Hematopoietic multipotent progenitor cell treated with erythropoietin and hydrocortisone succinate and interleukin-3 and kit ligand, for 17 days (in vitro differentiated cells): ENCODE measurements at regions not wholly inside any gene's neighbourhood (a gene's known extent, or its start where the extent isn't known, plus 50 kb on each side); places are given as distances from the start of the nearest gene placed in this dataset.
"Not testable (repeated sequence)": the region's sequence is repeated elsewhere in the genome, so short reads cannot be mapped to it uniquely, and the experiment has no call there.

Source experiments
- DNase-seq: peaks from one replicate; pipeline ENCODE4 v3.0.0-alpha.2; 2015; ENCODE audit warnings: low spot score

DNA sequence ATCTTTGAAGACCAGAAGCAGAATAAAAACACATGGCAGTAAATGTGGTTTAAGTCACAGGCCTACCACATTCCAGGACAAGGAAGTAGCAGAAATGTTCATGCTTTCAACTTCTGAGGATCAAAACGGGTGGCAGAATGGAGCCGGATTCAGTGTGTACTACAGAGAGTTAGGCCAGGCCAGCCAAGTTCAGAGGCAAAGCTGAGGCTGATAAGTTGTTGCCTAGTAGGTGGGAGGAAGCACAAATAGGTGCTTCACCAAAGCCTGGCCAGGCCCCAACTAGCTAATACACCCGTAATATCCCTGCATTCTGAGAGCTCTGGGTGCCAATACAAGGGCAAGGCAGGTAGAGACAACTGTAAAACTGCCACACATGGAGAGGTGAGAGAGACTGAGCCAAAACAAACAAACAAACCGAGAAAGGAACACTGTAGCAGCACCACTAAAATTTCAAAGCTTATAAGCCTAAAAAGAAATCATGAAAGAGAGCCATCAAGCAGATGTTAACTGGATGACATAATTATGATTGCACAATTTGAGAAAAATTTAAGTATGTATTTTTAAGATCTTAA, 156.4 kb upstream of the CBLB start:
- no peak for DNase-seq

- no peak for DNase-seq
Observed at GRCh38 chr3:106029954-106030626, 161.3 kb upstream of the CBLB start.

GRCh38 chr3:106030627-106030963, 161.8 kb upstream of the CBLB start:
- no peak for DNase-seq

DNA sequence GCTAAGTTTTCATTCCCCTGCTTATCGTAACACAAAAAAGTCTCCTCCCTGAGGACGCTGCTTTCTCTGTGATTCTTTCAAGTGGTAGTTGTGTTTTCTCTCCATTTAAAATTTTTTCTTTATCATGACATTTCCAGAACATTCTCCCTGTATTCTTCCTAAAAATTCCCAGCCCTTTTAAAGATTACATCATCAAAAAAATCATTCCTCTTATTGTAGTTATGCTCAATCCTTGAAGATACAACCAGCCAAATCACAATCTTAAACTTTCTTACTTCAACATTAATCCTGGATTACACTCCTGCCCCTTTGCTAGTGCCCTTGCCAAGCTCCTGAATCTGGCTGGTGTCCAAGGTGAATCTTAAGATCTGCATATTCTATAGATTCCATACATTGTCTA, 163.7 kb upstream of the CBLB start:
- DNase-seq = no peak

DNA sequence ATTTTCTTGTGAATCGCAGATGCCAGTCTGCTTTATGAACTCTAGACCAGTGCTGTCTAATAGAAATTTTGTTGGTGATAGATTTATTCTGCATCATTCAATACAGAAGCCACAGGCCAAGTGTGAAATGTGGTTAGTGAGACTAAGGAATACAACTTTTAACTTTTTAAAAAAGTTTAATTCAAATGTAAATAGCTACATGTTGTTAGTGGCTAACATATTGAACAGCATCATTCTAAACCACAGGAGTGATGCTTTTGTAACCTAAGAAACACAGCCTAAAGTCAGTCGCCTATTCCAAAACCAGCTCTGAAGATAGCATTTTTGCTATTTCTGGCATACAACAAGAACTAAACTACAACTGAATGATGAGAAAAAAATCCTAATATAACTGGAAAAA, 164.8 kb upstream of the CBLB start:
- no peak for DNase-seq

DNA sequence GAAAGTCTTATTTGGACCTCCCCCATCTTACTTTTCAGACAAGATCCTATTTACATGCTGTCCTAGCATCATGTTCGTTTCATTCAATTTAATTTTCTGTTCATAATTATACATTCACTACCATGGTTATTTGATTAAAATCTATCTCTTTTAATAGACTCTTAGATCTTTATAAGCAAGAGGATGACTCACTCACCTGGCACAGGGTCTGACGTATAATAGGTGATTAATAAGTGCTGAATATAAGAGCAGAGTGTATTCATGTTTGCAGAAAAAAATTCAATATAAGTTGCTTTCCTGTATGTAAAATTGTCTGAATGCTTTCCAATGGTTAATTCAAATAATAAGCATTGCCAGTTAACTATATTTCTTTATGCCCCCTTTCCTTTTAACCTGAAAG, 165.5 kb upstream of the CBLB start:
- no peak for DNase-seq

- DNase-seq = no peak
Observed at GRCh38 chr3:106035619-106036018, 166.8 kb upstream of the CBLB start.

- no peak for DNase-seq
Observed at GRCh38 chr3:106036696-106037095, 167.9 kb upstream of the CBLB start.

- no peak for DNase-seq
Observed at GRCh38 chr3:106047221-106047620, 178.4 kb upstream of the CBLB start.

- DNase-seq = no peak
Observed at GRCh38 chr3:106048946-106049481, 180.2 kb upstream of the CBLB start.

- no peak for DNase-seq
Observed at GRCh38 chr3:106049821-106050220, 181.0 kb upstream of the CBLB start.

- no peak for DNase-seq
Observed at GRCh38 chr3:106056931-106057330, 188.1 kb upstream of the CBLB start.

DNA sequence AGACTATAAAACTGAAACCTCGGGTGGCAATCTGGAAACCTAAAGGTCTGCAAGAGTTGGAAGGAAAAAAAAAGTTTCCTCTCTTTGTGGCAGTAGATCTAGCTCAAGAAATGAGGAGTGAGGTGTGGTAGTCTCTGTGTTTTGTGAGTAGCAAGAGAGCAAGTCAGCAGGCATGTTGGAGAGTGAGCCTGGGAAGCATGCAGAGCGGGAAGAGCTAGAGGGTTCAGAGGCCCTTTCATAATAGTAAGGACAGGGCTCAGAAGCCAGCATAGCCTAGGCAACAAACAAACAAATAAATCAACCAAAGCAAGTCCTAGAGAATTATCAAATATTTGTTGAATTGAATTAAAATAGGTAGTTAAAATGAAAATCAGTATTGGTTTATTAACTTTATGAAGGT, 189.7 kb upstream of the CBLB start:
- DNase-seq = no peak

GRCh38 chr3:106059953-106060517, 191.2 kb upstream of the CBLB start:
- DNase-seq = no peak

GRCh38 chr3:106063909-106064308, 195.1 kb upstream of the CBLB start:
- no peak for DNase-seq

GRCh38 chr3:106065831-106066230, 197.0 kb upstream of the CBLB start:
- no peak for DNase-seq

- no peak for DNase-seq
Observed at GRCh38 chr3:106067711-106068110, 198.9 kb upstream of the CBLB start.

DNA sequence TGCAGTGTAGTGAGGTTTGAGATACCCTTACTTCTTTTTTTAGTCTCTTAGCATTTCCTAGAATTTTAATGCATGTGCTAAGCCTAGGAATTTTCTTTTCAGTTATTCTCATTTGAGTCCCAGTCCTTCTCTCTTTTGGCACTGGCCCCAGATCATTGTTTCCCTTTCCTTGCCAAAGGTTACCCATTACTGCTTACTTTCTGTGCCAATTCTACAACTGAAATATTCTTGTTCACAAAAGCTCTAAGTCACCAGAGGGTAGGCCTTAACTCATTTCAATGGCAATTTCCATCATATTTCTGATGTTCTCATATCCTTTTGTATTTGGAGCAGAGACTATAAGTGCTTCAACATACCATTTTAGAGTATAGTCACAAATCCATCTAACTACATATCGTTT, 199.6 kb upstream of the CBLB start:
- no peak for DNase-seq

- no peak for DNase-seq
Observed at GRCh38 chr3:106068795-106069194, 200.0 kb upstream of the CBLB start.

DNA sequence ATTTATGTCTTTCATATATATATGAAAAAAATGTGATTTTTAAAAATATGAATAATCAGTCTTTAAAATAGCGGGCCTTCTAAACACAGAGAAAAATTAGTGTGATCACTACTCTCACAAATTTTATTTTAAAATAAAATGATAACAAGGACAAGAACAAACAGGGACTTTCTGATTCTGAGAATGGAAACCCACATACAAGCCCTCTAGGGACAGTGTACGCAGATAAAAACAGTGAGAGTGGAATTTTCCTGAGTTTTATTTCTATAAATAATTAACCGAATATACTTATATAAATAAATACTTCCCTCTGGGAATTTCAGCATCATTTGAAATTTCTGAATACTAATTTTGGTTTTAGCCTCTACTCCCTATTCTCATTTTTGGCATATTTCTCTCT, 201.4 kb upstream of the CBLB start:
- no peak for DNase-seq

GRCh38 chr3:106071306-106071705, 202.5 kb upstream of the CBLB start:
- no peak for DNase-seq

- not testable (repeated sequence) for DNase-seq
Observed at GRCh38 chr3:106072596-106072995, 203.8 kb upstream of the CBLB start.

DNA sequence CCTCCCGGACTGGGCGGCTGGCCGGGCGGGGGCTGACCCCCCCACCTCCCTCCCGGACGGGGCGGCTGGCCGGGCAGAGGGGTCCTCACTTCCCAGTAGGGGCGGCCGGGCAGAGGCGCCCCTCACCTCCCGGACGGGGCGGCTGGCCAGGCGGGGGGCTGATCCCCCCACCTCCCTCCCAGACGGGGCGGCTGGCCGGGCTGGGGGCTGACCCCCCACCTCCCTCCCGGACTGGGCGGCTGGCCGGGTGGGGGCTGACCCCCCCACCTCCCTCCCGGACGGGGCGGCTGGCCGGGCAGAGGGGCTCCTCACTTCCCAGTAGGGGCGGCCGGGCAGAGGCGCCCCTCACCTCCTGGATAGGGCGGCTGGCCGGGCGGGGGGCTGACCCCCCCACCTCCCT, 205.0 kb upstream of the CBLB start:
- not testable (repeated sequence) for DNase-seq

DNA sequence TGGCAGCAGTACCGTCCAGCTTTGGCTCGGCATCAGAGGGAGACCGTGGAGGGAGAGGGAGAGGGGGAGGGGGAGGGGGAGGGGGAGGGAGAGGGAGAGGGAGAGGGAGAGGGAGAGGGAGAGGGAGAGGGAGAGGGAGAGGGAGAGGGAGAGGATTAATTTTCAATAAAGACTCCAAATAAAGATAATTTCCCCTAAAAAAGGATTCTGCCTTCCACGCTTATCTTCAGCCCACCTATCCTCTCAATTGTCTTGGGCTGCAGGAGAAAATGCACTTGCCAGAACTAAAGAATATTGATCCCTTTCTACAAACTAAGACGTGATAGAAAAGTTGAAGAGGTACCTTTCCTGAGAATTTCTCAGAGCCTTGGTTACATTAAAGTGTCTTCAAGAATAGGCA, 206.9 kb upstream of the CBLB start:
- not testable (repeated sequence) for DNase-seq
